ENCODE measurements at regions not wholly inside any gene's neighbourhood (a gene's known extent, or its start where the extent isn't known, plus 50 kb on each side); places are given as distances from the start of the nearest gene placed in this dataset.
A peak's percentile ranks its signal among the peaks of the same experiment; 100 is the strongest.

GRCh38 chr3:146313031-146313745 lies 62.3 kb upstream of the PLSCR4 start:
- Histone ChIP-seq H3K36me3 (no peaks in the 10 kb centered on the region), H3K4me3 (no peak overlapping the region), H3K4me1 (peaks cover 0 to 18% of the 10 kb centered on the region in 2 donors), H3K27me3 (no peaks in the 10 kb centered on the region), H3K27ac (peak overlapping the region; percentile 37 to 41), H3K9me3 (peaks cover 0 to 12% of the 10 kb centered on the region in 2 donors)
- TF ChIP-seq, protein P1, sequence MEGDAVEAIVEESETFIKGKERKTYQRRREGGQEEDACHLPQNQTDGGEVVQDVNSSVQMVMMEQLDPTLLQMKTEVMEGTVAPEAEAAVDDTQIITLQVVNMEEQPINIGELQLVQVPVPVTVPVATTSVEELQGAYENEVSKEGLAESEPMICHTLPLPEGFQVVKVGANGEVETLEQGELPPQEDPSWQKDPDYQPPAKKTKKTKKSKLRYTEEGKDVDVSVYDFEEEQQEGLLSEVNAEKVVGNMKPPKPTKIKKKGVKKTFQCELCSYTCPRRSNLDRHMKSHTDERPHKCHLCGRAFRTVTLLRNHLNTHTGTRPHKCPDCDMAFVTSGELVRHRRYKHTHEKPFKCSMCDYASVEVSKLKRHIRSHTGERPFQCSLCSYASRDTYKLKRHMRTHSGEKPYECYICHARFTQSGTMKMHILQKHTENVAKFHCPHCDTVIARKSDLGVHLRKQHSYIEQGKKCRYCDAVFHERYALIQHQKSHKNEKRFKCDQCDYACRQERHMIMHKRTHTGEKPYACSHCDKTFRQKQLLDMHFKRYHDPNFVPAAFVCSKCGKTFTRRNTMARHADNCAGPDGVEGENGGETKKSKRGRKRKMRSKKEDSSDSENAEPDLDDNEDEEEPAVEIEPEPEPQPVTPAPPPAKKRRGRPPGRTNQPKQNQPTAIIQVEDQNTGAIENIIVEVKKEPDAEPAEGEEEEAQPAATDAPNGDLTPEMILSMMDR (IDR thresholded peaks at IDR 0.05) = no peak
- intact Hi-C loops (cut with DNase I) = loop anchor here (5.0 kb wide), 1 partner anchor 61 kb away; the partner anchor contains the start of gene PLSCR4
- DNase-seq (ENCODE audit: low spot score in 2 of 2) = no peak

GRCh38 chr3:146308682-146309081 lies 57.8 kb upstream of the PLSCR4 start:
- intact Hi-C loops (cut with DNase I) = loop anchor here (2.0 kb wide), 1 partner anchor 30 kb away; no protein-coding TSS in a partner anchor
- no peak for DNase-seq (ENCODE audit: low spot score in 2 of 2)
- TF ChIP-seq, protein P1 (IDR thresholded peaks at IDR 0.05) = no peak
- Histone ChIP-seq H3K27ac (peak overlapping the region; percentile 56 to 78), H3K4me1 (peaks cover 0 to 17% of the 10 kb centered on the region in 2 donors), H3K4me3 (no peak overlapping the region), H3K27me3 (no peaks in the 10 kb centered on the region), H3K9me3 (peaks cover 0 to 12% of the 10 kb centered on the region in 2 donors), H3K36me3 (no peaks in the 10 kb centered on the region)

GRCh38 chr3:146308222-146308621 lies 57.3 kb upstream of the PLSCR4 start:
- H3K4me1 ChIP-seq = peaks cover 0 to 16% of the 10 kb centered on the region in 2 donors
- H3K27ac ChIP-seq = peak overlapping the region; percentile 56 to 78
- peaks cover 0 to 12% of the 10 kb centered on the region in 2 donors for H3K9me3 ChIP-seq
- H3K4me3 ChIP-seq = no peak overlapping the region
- TF ChIP-seq, protein P1 (IDR thresholded peaks at IDR 0.05) = no peak
- intact Hi-C loops (cut with DNase I) = loop anchor here (2.0 kb wide), 1 partner anchor 29 kb away; no protein-coding TSS in a partner anchor
- DNase-seq (ENCODE audit: low spot score in 2 of 2) = no peak
- H3K27me3 ChIP-seq = no peaks in the 10 kb centered on the region
- H3K36me3 ChIP-seq = no peaks in the 10 kb centered on the region

- no peak for DNase-seq (ENCODE audit: low spot score in 2 of 2)
- intact Hi-C loops (cut with DNase I) = no loop called here
- H3K36me3 ChIP-seq = no peaks in the 10 kb centered on the region
- H3K27me3 ChIP-seq = no peaks in the 10 kb centered on the region
- peak overlapping the region in 1 of 2 donors; percentile 36 for H3K27ac ChIP-seq
- TF ChIP-seq, protein P1 (IDR thresholded peaks at IDR 0.05) = no peak
- H3K4me1 ChIP-seq = peaks cover 0 to 16% of the 10 kb centered on the region in 2 donors
- no peak overlapping the region for H3K4me3 ChIP-seq
- H3K9me3 ChIP-seq = peaks cover 0 to 17% of the 10 kb centered on the region in 2 donors
Observed at GRCh38 chr3:146307456-146307725, 56.5 kb upstream of the PLSCR4 start.

DNA sequence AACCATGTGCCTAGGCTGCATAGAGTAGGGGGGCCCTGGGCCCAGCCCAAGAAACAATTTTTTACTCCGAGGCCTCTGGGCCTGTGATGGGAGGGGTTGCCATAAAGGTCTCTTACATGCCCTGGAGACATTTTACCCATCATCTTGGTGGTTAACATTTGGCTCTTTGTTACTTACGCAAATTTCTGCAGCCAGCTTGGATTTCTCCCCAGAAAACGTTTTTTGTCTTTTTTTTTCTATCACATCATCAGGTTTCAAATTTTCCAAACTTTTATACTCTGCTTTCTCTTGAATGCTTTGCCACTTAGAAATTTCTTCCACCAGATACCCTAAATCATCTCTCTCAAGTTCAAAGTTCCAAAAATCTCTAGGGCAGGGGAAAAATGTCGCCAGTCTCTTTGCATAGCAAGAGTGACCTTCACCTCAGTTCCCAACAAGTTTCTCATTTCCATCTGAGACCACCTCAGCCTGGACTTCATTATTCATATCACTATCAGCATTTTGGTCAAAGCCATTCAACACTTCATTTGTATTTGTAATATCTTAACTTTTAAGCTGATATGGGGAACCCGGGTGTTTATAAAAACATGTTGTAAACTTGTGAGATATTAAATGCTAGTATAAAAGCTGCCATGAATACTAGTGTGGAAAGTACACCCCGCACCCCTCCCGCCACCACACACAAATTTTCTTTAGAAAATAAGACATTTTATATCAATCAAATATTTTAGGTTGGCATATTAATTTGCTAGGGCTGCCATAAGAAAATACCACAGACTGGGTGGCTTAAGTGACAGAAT lies 56.0 kb upstream of the PLSCR4 start:
- DNase-seq (ENCODE audit: low spot score in 2 of 2) = no peak
- H3K27ac ChIP-seq = peak overlapping the region in 1 of 2 donors; percentile 36
- H3K27me3 ChIP-seq = no peaks in the 10 kb centered on the region
- no peaks in the 10 kb centered on the region for H3K36me3 ChIP-seq
- peaks cover 0 to 16% of the 10 kb centered on the region in 2 donors for H3K4me1 ChIP-seq
- no peak overlapping the region for H3K4me3 ChIP-seq
- TF ChIP-seq, protein P1 (IDR thresholded peaks at IDR 0.05) = no peak
- H3K9me3 ChIP-seq = peaks cover 0 to 17% of the 10 kb centered on the region in 2 donors
- intact Hi-C loops (cut with DNase I) = no loop called here
